Nephron (organoid): ENCODE measurements at regions not wholly inside any gene's neighbourhood (a gene's known extent, or its start where the extent isn't known, plus 50 kb on each side); places are given as distances from the start of the nearest gene placed in this dataset.
A peak's percentile ranks its signal among the peaks of the same experiment; 100 is the strongest.

ENCODE experiments used
- H3K27ac Mint-ChIP-seq, 3 experiments: 2 replicates each; pipeline ENCODE4 v1.8.0; 2020; ENCODE audit warnings: mixed read lengths in 3 of 3, mild to moderate bottlenecking in 2 of 3, moderate library complexity in 1 of 3
- H3K27me3 Mint-ChIP-seq: 2 replicates; pipeline ENCODE4 v1.8.0; 2021; ENCODE audit warnings: low read depth, mild to moderate bottlenecking, moderate library complexity, mixed read lengths
- H3K36me3 Mint-ChIP-seq: 2 replicates; pipeline ENCODE4 v1.8.0; 2020; ENCODE audit warnings: low read depth, mixed read lengths
- H3K4me1 Mint-ChIP-seq: 2 replicates; pipeline ENCODE4 v1.8.0; 2020; ENCODE audit warnings: mixed read lengths
- H3K4me3 Mint-ChIP-seq, 3 experiments: 2 replicates each; pipeline ENCODE4 v1.8.0; 2020; ENCODE audit warnings: mild to moderate bottlenecking in 3 of 3, mixed read lengths in 3 of 3, moderate library complexity in 2 of 3
- H3K9me3 Mint-ChIP-seq: 2 replicates; pipeline ENCODE4 v1.8.0; 2020; ENCODE audit warnings: mixed read lengths
- CTCF ChIP-seq, 3 experiments: fragments of 200-600 bp; sonication (generic); IDR thresholded peaks; one replicate each; pipeline ENCODE4 v1.5.0; 2021; ENCODE audit warnings: antibody characterized with exemption in 3 of 3; ENCODE audit not compliant: unreplicated experiment in 3 of 3

- H3K4me1 Mint-ChIP-seq: peaks cover 4% of the 10 kb centered on the region
- no peaks in the 10 kb centered on the region for H3K9me3 Mint-ChIP-seq
- H3K27ac Mint-ChIP-seq: no peak overlapping the region
- H3K4me3 Mint-ChIP-seq: no peak overlapping the region
- no peaks in the 10 kb centered on the region for H3K36me3 Mint-ChIP-seq
- H3K27me3 Mint-ChIP-seq: peaks cover 7% of the 10 kb centered on the region
- TF ChIP-seq CTCF (IDR thresholded peaks at IDR 0.05; ENCODE audit: unreplicated experiment in 3 of 3): no peak
Measured at GRCh38 chr9:107994648-107995047, 505.1 kb upstream of the KLF4 start.

GRCh38 chr9:107992271-107992670, 502.7 kb upstream of the KLF4 start:
- Mint-ChIP-seq H3K4me1 (no peaks in the 10 kb centered on the region), H3K4me3 (no peak overlapping the region), H3K9me3 (no peaks in the 10 kb centered on the region), H3K36me3 (no peaks in the 10 kb centered on the region), H3K27ac (no peak overlapping the region), H3K27me3 (peaks cover 4% of the 10 kb centered on the region)
- no peak for TF ChIP-seq CTCF (IDR thresholded peaks at IDR 0.05; ENCODE audit: unreplicated experiment in 3 of 3)

DNA sequence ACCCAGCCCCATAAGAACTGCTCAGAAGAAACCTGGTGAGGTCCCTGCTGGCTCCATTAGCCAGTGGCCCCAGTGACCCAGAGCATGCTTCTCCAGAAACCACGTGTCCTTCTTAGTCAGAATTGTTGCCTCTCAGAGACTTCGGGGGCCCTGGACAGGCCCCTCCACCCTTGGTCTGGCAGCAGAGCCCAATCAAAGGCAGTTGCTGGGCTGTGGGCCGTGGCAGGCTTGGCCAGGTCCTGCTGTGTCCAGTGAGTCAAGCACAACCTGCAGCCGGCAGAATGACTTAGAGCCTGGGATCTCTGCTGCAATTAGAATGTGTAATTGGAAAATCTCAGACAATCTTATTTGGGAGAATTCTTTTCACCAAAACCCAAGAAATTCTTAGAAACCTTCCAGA, 502.0 kb upstream of the KLF4 start:
- H3K27ac Mint-ChIP-seq: no peak overlapping the region
- H3K4me3 Mint-ChIP-seq: no peak overlapping the region
- TF ChIP-seq CTCF (IDR thresholded peaks at IDR 0.05; ENCODE audit: unreplicated experiment in 3 of 3): no peak

GRCh38 chr9:107989544-107989943, 500.0 kb upstream of the KLF4 start:
- no peak for TF ChIP-seq CTCF (IDR thresholded peaks at IDR 0.05; ENCODE audit: unreplicated experiment in 3 of 3)
- Mint-ChIP-seq H3K4me3 (no peak overlapping the region), H3K4me1 (peaks cover 7% of the 10 kb centered on the region), H3K9me3 (no peaks in the 10 kb centered on the region), H3K27me3 (no peaks in the 10 kb centered on the region), H3K27ac (no peak overlapping the region), H3K36me3 (no peaks in the 10 kb centered on the region)

More for the DNA sequence above, 502.0 kb upstream of the KLF4 start:
- Mint-ChIP-seq H3K36me3 (no peaks in the 10 kb centered on the region), H3K27me3 (peaks cover 4% of the 10 kb centered on the region), H3K9me3 (no peaks in the 10 kb centered on the region), H3K4me1 (no peaks in the 10 kb centered on the region)

DNA sequence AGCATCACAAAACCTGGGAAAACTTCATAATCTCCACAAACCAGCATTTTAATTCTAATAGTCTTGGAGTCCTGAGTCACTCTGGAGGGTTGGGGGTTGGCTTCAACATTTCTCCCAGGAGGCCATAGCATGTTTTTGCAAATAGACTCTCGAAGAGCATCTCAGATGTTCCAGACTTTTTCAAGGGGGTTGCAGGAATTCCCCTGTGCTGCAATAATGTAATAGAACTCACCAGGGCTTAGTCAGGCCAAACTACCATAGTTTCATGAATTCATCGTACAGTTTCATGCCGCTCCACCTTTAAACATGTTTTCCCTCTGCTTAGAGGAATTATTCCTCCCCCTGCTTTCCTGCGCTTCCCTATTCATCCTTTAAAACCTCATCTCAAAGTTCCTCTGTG, 499.5 kb upstream of the KLF4 start:
- no peaks in the 10 kb centered on the region for H3K36me3 Mint-ChIP-seq
- no peak for TF ChIP-seq CTCF (IDR thresholded peaks at IDR 0.05; ENCODE audit: unreplicated experiment in 3 of 3)
- H3K27ac Mint-ChIP-seq: no peak overlapping the region
- H3K27me3 Mint-ChIP-seq: no peaks in the 10 kb centered on the region
- no peak overlapping the region for H3K4me3 Mint-ChIP-seq
- H3K9me3 Mint-ChIP-seq: no peaks in the 10 kb centered on the region
- H3K4me1 Mint-ChIP-seq: peaks cover 8% of the 10 kb centered on the region

GRCh38 chr9:107984956-107985355, 495.4 kb upstream of the KLF4 start:
- H3K4me3 Mint-ChIP-seq: no peak overlapping the region
- no peaks in the 10 kb centered on the region for H3K27me3 Mint-ChIP-seq
- H3K36me3 Mint-ChIP-seq: no peaks in the 10 kb centered on the region
- H3K27ac Mint-ChIP-seq: peak overlapping the region in 2 of 3 experiments; percentile 30 to 81
- no peaks in the 10 kb centered on the region for H3K9me3 Mint-ChIP-seq
- TF ChIP-seq CTCF (IDR thresholded peaks at IDR 0.05; ENCODE audit: unreplicated experiment in 3 of 3): no peak
- peaks cover 12% of the 10 kb centered on the region for H3K4me1 Mint-ChIP-seq
